MM.1S (cell line): ENCODE measurements at regions not wholly inside any gene's neighbourhood (a gene's known extent, or its start where the extent isn't known, plus 50 kb on each side); places are given as distances from the start of the nearest gene placed in this dataset.

Source experiments
- DNase-seq: peaks from one replicate; pipeline ENCODE4 v3.0.0-alpha.2; 2015
- H2AFZ ChIP-seq: fragments of 300-600 bp; sonication (generic); 2 replicates; pipeline ENCODE4 v1.6.0; 2016; ENCODE audit warnings: antibody characterized with exemption, low read length
- H3F3A ChIP-seq: fragments of 300-600 bp; sonication (generic); 2 replicates; pipeline ENCODE4 v1.6.1; 2016; ENCODE audit warnings: mild to moderate bottlenecking, antibody characterized with exemption, low read length, moderate library complexity, mixed read lengths; ENCODE audit not compliant: insufficient read depth
- H3K27ac ChIP-seq: fragments of 300-600 bp; sonication (generic); 2 replicates; pipeline ENCODE4 v1.5.1; 2016; ENCODE audit warnings: mild to moderate bottlenecking, low read length
- H3K27me3 ChIP-seq: fragments of 300-600 bp; sonication (generic); replicated peaks from 2 replicates; pipeline ENCODE4 v1.6.0; 2016; ENCODE audit warnings: low read length; ENCODE audit not compliant: insufficient read depth
- H3K36me3 ChIP-seq: fragments of 300-600 bp; sonication (generic); replicated peaks from 2 replicates; pipeline ENCODE4 v1.6.1; 2016; ENCODE audit warnings: mild to moderate bottlenecking, low read length, mixed read lengths; ENCODE audit not compliant: insufficient read depth
- H3K4me1 ChIP-seq: fragments of 300-600 bp; sonication (generic); 2 replicates; pipeline ENCODE4 v1.6.1; 2016; ENCODE audit warnings: low read length, mixed read lengths
- H3K4me2 ChIP-seq: fragments of 300-600 bp; sonication (generic); 2 replicates; pipeline ENCODE4 v1.6.0; 2016; ENCODE audit warnings: low read depth, low read length
- H3K4me3 ChIP-seq: fragments of 300-600 bp; sonication (generic); 2 replicates; pipeline ENCODE4 v1.5.1; 2016; ENCODE audit warnings: low read length, mixed read lengths
- H3K79me2 ChIP-seq: fragments of 300-600 bp; sonication (generic); 2 replicates; pipeline ENCODE4 v1.6.1; 2016; ENCODE audit warnings: mixed run types, low read length, mixed read lengths
- H3K9ac ChIP-seq: fragments of 300-600 bp; sonication (generic); 2 replicates; pipeline ENCODE4 v1.6.1; 2016; ENCODE audit warnings: low read length, mixed read lengths
- H3K9me2 ChIP-seq: fragments of 300-600 bp; sonication (generic); replicated peaks from 2 replicates; pipeline ENCODE4 v1.6.1; 2016; ENCODE audit warnings: mild to moderate bottlenecking, low read length, mixed read lengths; ENCODE audit not compliant: insufficient read depth
- H3K9me3 ChIP-seq: fragments of 300-600 bp; sonication (generic); replicated peaks from 2 replicates; pipeline ENCODE4 v1.6.1; 2016; ENCODE audit warnings: mild to moderate bottlenecking, low read length, mixed read lengths; ENCODE audit not compliant: insufficient read depth
- H4K20me1 ChIP-seq: fragments of 300-600 bp; sonication (generic); 2 replicates; pipeline ENCODE4 v1.6.1; 2016; ENCODE audit warnings: mild to moderate bottlenecking, low read length, moderate library complexity, mixed read lengths; ENCODE audit not compliant: insufficient read depth
- EZH2 ChIP-seq: fragments of 300-600 bp; sonication (generic); optimal IDR thresholded peaks from 2 replicates; pipeline ENCODE3; 2017; ENCODE audit warnings: low read depth, mild to moderate bottlenecking, antibody characterized with exemption, low read length, mixed read lengths
- EZH2phosphoT487 ChIP-seq: fragments of 300-600 bp; sonication (generic); IDR thresholded peaks from 2 replicates; pipeline ENCODE4 v1.6.1; 2018; ENCODE audit warnings: antibody characterized with exemption, low read length
- TF ChIP-seq, protein P1 (sequence below): fragments of 300-600 bp; sonication (generic); IDR thresholded peaks from 2 replicates; pipeline ENCODE4 v1.5.1; 2016; ENCODE audit warnings: antibody characterized with exemption, low read length, mixed read lengths

DNA sequence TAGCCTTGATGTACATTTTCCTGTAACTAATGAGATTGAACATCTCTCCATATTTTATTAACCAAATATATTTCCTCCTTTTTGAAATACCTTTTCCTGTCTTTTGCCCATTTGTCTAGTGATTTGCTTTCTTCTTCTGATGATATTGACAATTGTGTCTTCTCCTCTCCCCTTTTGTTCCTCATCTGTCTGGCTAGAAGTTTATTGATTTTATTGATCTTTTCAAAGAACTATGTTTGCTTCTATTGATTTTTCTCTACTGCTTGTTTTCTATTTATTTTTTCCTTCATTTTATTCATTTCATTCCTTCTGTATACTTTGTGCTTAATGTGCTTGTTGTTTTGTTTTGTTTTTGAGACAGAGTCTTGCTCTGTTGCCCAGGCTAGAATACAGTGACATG is 181.4 kb upstream of the SMIM23 start:
- Histone ChIP-seq H3K79me2 (no peaks in the 10 kb centered on the region), H4K20me1 (no peaks in the 10 kb centered on the region), H3K9ac (no peak overlapping the region)

DNA sequence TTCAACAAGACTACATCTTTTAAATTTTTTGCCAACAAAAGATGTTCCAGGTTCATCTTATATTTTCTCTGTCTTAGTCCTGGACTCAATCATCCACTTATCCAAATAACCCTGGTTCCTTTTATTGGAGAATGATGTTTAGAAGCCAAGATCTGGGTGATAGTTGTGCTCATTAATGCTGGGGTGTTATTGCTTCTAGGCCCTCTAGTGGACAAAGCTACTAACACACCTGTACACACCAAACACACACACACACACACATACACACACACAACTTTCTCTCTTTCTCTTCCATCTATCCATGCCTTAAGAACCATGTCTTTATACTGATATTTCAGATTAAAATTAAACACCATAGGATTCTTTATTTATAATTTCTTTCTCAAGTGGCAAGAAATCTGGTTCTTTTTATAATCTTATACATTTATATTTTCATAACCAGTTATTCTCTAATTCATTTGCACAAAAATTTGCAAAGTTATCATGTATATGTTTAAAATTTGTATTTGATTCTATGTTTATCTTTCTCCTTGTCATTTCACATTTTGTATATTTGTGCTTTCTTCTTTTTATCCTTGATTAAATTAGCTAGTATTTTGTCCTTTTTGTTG is 179.1 kb upstream of the SMIM23 start:
- no peak overlapping the region for H2AFZ ChIP-seq
- DNase-seq = peak; percentile 34
- no peaks in the 10 kb centered on the region for H3K27me3 ChIP-seq
- no peaks in the 10 kb centered on the region for H3F3A ChIP-seq
- no peak overlapping the region for H3K27ac ChIP-seq
- no peak overlapping the region for H3K4me2 ChIP-seq
- no peak overlapping the region for H3K4me3 ChIP-seq
- no peaks in the 10 kb centered on the region for H3K4me1 ChIP-seq
- no peak for TF ChIP-seq EZH2phosphoT487
- TF ChIP-seq, protein P1, sequence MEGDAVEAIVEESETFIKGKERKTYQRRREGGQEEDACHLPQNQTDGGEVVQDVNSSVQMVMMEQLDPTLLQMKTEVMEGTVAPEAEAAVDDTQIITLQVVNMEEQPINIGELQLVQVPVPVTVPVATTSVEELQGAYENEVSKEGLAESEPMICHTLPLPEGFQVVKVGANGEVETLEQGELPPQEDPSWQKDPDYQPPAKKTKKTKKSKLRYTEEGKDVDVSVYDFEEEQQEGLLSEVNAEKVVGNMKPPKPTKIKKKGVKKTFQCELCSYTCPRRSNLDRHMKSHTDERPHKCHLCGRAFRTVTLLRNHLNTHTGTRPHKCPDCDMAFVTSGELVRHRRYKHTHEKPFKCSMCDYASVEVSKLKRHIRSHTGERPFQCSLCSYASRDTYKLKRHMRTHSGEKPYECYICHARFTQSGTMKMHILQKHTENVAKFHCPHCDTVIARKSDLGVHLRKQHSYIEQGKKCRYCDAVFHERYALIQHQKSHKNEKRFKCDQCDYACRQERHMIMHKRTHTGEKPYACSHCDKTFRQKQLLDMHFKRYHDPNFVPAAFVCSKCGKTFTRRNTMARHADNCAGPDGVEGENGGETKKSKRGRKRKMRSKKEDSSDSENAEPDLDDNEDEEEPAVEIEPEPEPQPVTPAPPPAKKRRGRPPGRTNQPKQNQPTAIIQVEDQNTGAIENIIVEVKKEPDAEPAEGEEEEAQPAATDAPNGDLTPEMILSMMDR = peak; percentile 56
- no peak for TF ChIP-seq EZH2
- H3K9me3 ChIP-seq = no peaks in the 10 kb centered on the region; the same call in 1 of the 2 replicates
- no peak overlapping the region for H3K9ac ChIP-seq
- H3K36me3 ChIP-seq = no peaks in the 10 kb centered on the region
- H4K20me1 ChIP-seq = no peaks in the 10 kb centered on the region
- H3K79me2 ChIP-seq = no peaks in the 10 kb centered on the region
- H3K9me2 ChIP-seq = no peaks in the 10 kb centered on the region

More for the DNA sequence above, 181.4 kb upstream of the SMIM23 start:
- Histone ChIP-seq H3K27me3 (no peaks in the 10 kb centered on the region), H2AFZ (no peak overlapping the region), H3K4me1 (no peaks in the 10 kb centered on the region), H3K9me2 (no peaks in the 10 kb centered on the region), H3K36me3 (no peaks in the 10 kb centered on the region), H3F3A (no peaks in the 10 kb centered on the region), H3K4me2 (no peak overlapping the region), H3K9me3 (no peaks in the 10 kb centered on the region; the same call in 1 of the 2 replicates), H3K27ac (no peak overlapping the region), H3K4me3 (no peak overlapping the region)
- TF ChIP-seq EZH2phosphoT487 (no peak), EZH2 (no peak)
- TF ChIP-seq, protein P1 = no peak
- no peak for DNase-seq

DNA sequence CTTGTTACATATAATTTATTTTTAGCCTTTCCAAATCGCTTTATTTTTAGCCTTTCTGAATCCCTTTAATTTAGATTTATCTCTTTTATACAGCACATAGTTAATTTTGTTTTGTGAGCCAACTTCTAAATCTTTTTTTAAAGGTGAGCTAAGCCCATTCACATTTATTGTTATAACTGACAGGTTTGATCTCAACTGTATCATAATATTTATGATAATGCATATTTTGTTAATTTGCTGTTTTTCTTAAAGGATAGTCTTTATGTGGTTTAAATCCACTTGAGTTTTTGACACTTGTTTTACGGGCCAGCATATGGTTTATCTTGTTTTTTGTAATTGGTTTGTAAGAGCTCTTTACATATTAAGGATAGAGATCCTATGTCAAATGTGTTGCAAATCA is 177.8 kb upstream of the SMIM23 start:
- Histone ChIP-seq H3K79me2 (no peaks in the 10 kb centered on the region), H3K36me3 (no peaks in the 10 kb centered on the region), H3K4me3 (no peak overlapping the region), H3K9me3 (no peaks in the 10 kb centered on the region; the same call in 1 of the 2 replicates), H3K4me2 (no peak overlapping the region), H3F3A (no peaks in the 10 kb centered on the region), H3K27me3 (no peaks in the 10 kb centered on the region), H3K27ac (no peak overlapping the region), H4K20me1 (no peaks in the 10 kb centered on the region), H3K9ac (no peak overlapping the region), H3K9me2 (no peaks in the 10 kb centered on the region), H3K4me1 (no peaks in the 10 kb centered on the region), H2AFZ (no peak overlapping the region)
- no peak for DNase-seq
- no peak for TF ChIP-seq EZH2phosphoT487
- TF ChIP-seq EZH2 = no peak
- TF ChIP-seq, protein P1 = no peak
